ENCODE measurements at regions not wholly inside any gene's neighbourhood (a gene's known extent, or its start where the extent isn't known, plus 50 kb on each side); places are given as distances from the start of the nearest gene placed in this dataset.

GRCh38 chr15:29896062-29896461 lies 73.8 kb upstream of the TJP1 start:
- no peak overlapping the region for H2AFZ ChIP-seq (ENCODE audit: low read length)
- no peak overlapping the region for H2BK15ac ChIP-seq (ENCODE audit: low read length)
- H3K27me3 ChIP-seq (replicated peaks in 1 of 4; ENCODE audit: control insufficient read depth in 3 of 4, extremely low read depth in 1 of 4, insufficient read depth in 3 of 4, low read length in 3 of 4): no peaks in the 10 kb centered on the region
- H2BK12ac ChIP-seq (ENCODE audit: low read depth, low read length): no peak overlapping the region
- no peak for DNase-seq (ENCODE audit: low read depth in 1 of 2, low spot score in 2 of 2)
- no peak overlapping the region for H3K9ac ChIP-seq (replicated peaks in 1 of 4; ENCODE audit: extremely low read depth in 1 of 4, low read depth in 3 of 4, low read length in 3 of 4)
- no peak for FAIRE-seq
- WGBS, 2 experiments (ENCODE audit: extremely low coverage in 1 of 2, insufficient coverage in 1 of 2, insufficient read length in 1 of 2, insufficient replicate concordance in 2 of 2, low coverage in 1 of 2, low lambda C conversion rate in 2 of 2, missing lambda C conversion rate in 1 of 2): 89% methylated on average over 2 of the region's 2 CpGs; no CpG with 5 or more reads in 1 of the 2 experiments
- H3K36me3 ChIP-seq (ENCODE audit: control insufficient read depth in 2 of 4, insufficient read depth in 4 of 4, low read length in 3 of 4): no peaks in the 10 kb centered on the region
- H3K27ac ChIP-seq (ENCODE audit: low read depth, low read length): no peak overlapping the region
- H3K56ac ChIP-seq (replicated peaks; ENCODE audit: insufficient read length, low read depth, low read length): no peak overlapping the region
- H4K8ac ChIP-seq (ENCODE audit: extremely low read depth, insufficient read depth, low read length): no peak overlapping the region
- H3K23me2 ChIP-seq (ENCODE audit: low read depth, low read length): no peaks in the 10 kb centered on the region
- no peaks in the 10 kb centered on the region for H3K79me2 ChIP-seq (ENCODE audit: control insufficient read depth in 1 of 2, insufficient read depth in 2 of 2, low read length in 2 of 2)
- H2BK120ac ChIP-seq (replicated peaks; ENCODE audit: low read depth, low read length): no peak overlapping the region
- H3K23ac ChIP-seq (ENCODE audit: insufficient read length): no peak overlapping the region
- H3K79me1 ChIP-seq (ENCODE audit: low read depth, low read length): no peaks in the 10 kb centered on the region
- no peak overlapping the region for H3K4ac ChIP-seq (replicated peaks; ENCODE audit: insufficient read length, low read depth, low read length)
- no peak overlapping the region for H3K14ac ChIP-seq (ENCODE audit: insufficient read length)
- H3K4me3 ChIP-seq (ENCODE audit: extremely low read depth in 1 of 4, insufficient read depth in 2 of 4, low read depth in 3 of 4, low read length in 4 of 4): no peak overlapping the region
- no peak overlapping the region for H2AK5ac ChIP-seq (ENCODE audit: low read depth, low read length)
- no peak overlapping the region for H4K5ac ChIP-seq (ENCODE audit: insufficient read length, low read depth, low read length)
- H3K4me1 ChIP-seq (replicated peaks in 1 of 4; ENCODE audit: control insufficient read depth in 3 of 4, insufficient read depth in 4 of 4, low read length in 3 of 4): no peaks in the 10 kb centered on the region
- H3K9me3 ChIP-seq (ENCODE audit: insufficient read depth in 2 of 2, low read depth in 1 of 2, low read length in 1 of 2): peaks cover 7 to 15% of the 10 kb centered on the region in 2 experiments; a peak in 2 of 4 replicates
- H2BK20ac ChIP-seq (ENCODE audit: low read length): no peak overlapping the region
- no peak overlapping the region for H3K4me2 ChIP-seq (ENCODE audit: insufficient read depth in 1 of 2, low read depth in 2 of 2, low read length in 2 of 2)
- H4K20me1 ChIP-seq (replicated peaks in 1 of 2; ENCODE audit: control insufficient read depth in 1 of 2, insufficient read depth in 2 of 2, low read length in 2 of 2): no peaks in the 10 kb centered on the region
- no peak overlapping the region for H4K91ac ChIP-seq (replicated peaks; ENCODE audit: insufficient read length, low read length)
- POLR2A ChIA-PET (ENCODE audit: partially characterized antibody): no interaction called here
- no peak overlapping the region for H3K18ac ChIP-seq (ENCODE audit: extremely low read depth, low read length)
- CTCF ChIA-PET (ENCODE audit: partially characterized antibody): interaction anchor here (1.3 kb wide), 2 partner anchors 28 to 30 kb away, joined by 3 to 5 read pairs; no protein-coding TSS in a partner anchor
- no peak overlapping the region for H2BK5ac ChIP-seq (ENCODE audit: low read depth, low read length)
- TF ChIP-seq BRCA1 (IDR thresholded peaks at IDR 0.05; ENCODE audit: low read depth, low read length) (no peak), ASH2L (IDR thresholded peaks at IDR 0.05; ENCODE audit: low read length) (no peak), CBX5 (IDR thresholded peaks at IDR 0.05; ENCODE audit: low read depth, low read length) (no peak), SIRT6 (IDR thresholded peaks at IDR 0.05; ENCODE audit: low read length) (no peak), EZH2 (IDR thresholded peaks at IDR 0.05; ENCODE audit: low read depth, low read length, severe bottlenecking) (no peak), ATF2 (IDR thresholded peaks at IDR 0.05; ENCODE audit: low read length) (no peak), SP1 (IDR thresholded peaks at IDR 0.05; ENCODE audit: low read depth, low read length) (no peak), JUND (IDR thresholded peaks at IDR 0.05; ENCODE audit: low read length) (no peak), SIX5 (IDR thresholded peaks at IDR 0.05; ENCODE audit: low read depth, low read length) (no peak), ATF3 (IDR thresholded peaks at IDR 0.05; ENCODE audit: insufficient read depth, low read depth, low read length) (no peak), POLR2AphosphoS5 (IDR thresholded peaks at IDR 0.05; ENCODE audit: low read depth, low read length) (no peak), CREB1 (IDR thresholded peaks at IDR 0.05) (no peak), RBBP5 (IDR thresholded peaks at IDR 0.05; ENCODE audit: borderline replicate concordance, low read depth, low read length) (no peak)
- TF ChIP-seq, protein P1, sequence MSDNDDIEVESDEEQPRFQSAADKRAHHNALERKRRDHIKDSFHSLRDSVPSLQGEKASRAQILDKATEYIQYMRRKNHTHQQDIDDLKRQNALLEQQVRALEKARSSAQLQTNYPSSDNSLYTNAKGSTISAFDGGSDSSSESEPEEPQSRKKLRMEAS (IDR thresholded peaks at IDR 0.05): no peak
